GM12892 (cell line): ENCODE measurements at regions not wholly inside any gene's neighbourhood (a gene's known extent, or its start where the extent isn't known, plus 50 kb on each side); places are given as distances from the start of the nearest gene placed in this dataset.

Experiments
- POLR2A ChIP-seq: IDR thresholded peaks from 2 replicates; pipeline ENCODE4 v1.6.1; 2011; ENCODE audit warnings: low read depth, low read length, control low read depth
- POLR2AphosphoS5 ChIP-seq: IDR thresholded peaks from 2 replicates; pipeline ENCODE4 v1.6.1; 2011; ENCODE audit warnings: low read depth, low read length, control low read depth
- TAF1 ChIP-seq: IDR thresholded peaks from 2 replicates; pipeline ENCODE4 v1.6.1; 2011; ENCODE audit warnings: low read depth, mild to moderate bottlenecking, control low read depth, low read length, borderline replicate concordance

- no peak for TF ChIP-seq POLR2A
- TF ChIP-seq POLR2AphosphoS5 = no peak
- TF ChIP-seq TAF1 = no peak
Measured at GRCh38 chr6:6057442-6058053, 50.8 kb upstream of the NRN1 start.
